GM19455 (cell line): ENCODE measurements at regions not wholly inside any gene's neighbourhood (a gene's known extent, or its start where the extent isn't known, plus 50 kb on each side); places are given as distances from the start of the nearest gene placed in this dataset.

Experiments used
- ATAC-seq: cut with Tn5 transposase; IDR thresholded peaks from one replicate; pipeline ENCODE4 v1.9.1; 2021; ENCODE audit not compliant: unreplicated experiment

DNA sequence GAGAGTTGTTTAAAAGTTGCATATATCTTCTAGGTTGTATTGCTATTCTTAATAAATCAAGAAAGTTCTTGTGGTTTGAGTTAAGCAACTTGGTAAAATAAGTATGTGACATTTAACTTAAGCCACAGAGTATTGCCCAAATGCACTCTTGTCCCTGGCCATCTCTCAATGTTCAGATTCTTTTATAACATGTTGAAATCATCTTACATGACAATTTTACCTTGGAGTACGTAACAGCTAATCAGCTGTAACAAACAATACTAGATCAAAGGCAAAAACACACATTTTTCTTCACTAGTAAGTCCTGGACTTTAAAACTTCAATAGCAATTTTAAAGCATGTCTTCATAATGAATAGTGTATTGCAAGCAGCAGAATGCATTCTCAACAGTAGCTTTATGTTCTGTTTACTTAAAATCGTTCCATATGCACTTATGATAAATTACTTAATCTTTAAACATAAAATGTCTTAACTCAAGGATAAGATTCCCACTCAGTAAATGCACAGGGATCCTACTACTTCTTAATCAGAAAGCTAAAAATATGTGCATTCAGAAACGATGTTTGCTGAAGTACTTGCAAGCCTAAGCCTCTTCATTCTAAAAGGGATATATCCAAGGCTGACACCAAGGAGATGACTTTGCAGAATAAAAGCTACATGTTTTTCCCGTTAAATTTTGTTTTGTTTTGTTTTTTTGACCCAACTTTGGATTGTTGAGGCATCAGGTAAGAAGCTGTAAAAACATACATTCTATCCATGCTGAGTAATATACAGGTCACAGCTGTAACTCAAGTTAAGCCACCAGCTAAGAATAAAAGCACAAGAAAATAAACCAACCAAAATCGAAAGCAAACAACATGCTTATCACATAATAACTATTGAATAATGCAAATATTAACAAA lies 86.1 kb upstream of the NFIB start:
- no peak for ATAC-seq

GRCh38 chr9:14398473-14398872 lies 84.5 kb upstream of the NFIB start:
- ATAC-seq: no peak

DNA sequence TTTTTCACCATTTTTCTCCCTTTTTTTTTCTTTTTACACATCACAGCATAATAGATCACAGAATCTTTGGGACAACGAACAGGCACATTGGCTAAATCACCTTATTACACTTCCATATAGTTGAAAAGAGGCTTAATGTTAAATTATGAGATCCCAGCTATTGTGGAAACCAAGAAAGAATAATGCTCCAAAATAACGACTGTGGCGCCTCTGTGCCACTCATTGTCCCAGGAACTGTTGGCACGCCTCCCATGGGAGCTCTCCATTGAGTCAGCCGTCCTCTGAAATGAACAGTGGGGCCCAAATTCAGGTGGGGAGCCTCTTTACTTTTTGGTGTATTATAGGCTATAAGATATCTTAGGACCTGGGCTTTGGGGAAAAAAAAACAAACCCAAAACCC lies 82.2 kb upstream of the NFIB start:
- ATAC-seq: no peak

DNA sequence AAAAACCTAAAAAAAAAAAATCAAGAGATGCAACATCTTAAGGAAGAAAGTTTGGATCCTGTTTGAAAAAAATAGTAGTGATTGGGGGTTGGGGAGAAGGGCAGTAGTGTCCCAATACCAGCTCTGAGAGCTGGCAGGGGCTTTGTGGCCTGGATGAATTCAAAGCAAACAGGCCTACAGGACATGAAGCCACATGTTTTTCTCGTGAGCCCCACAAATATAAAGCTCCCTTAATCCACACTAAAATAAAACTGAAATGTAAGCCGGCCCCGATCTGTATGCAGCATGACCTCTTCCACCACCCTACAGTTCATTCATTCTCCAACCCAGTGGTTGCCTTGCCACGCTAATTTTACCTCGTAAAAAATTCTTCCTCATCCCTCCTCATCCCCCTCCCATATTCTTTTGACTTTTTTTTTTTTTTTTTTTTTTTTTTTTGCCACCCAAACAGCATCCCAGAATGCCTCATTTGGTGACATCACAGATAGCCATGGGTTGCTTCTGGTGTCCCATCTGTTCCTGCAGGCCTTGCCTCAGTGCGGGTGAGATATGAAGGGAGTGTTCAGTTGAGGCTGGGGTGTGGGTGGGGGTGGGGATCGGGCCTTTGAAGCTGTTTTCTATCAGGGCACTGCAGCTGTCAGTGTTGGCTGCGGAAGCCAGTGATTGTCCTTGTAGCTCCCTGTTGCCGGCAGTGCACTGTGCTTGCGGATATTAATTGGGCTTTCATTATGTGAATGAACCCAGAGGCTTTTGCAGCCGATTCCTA lies 81.6 kb upstream of the NFIB start:
- no peak for ATAC-seq

GRCh38 chr9:14393418-14393817 lies 79.5 kb upstream of the NFIB start:
- no peak for ATAC-seq

GRCh38 chr9:14391620-14392019 lies 77.7 kb upstream of the NFIB start:
- no peak for ATAC-seq

GRCh38 chr9:14389657-14390056 lies 75.7 kb upstream of the NFIB start:
- ATAC-seq: no peak

GRCh38 chr9:14389146-14389545 lies 75.2 kb upstream of the NFIB start:
- no peak for ATAC-seq

DNA sequence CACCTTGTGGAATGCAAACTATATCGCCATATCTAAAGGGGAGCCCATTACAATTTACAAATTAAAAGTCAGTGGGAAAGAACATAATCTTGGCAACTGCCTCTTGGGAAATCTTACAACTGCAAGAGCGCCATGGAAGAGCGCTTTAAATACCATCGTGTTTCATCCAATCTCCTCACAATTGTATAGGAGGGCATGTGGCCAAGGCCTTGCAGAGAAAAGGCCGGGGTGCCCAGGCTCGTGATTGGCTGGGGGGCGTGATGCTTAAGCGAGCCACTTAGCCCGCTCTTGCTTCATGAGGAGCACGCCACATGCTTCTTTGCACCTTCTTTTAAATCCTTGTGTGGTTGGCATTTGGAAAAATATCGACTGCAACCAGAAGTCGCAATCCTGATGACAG lies 69.8 kb upstream of the NFIB start:
- ATAC-seq: no peak

DNA sequence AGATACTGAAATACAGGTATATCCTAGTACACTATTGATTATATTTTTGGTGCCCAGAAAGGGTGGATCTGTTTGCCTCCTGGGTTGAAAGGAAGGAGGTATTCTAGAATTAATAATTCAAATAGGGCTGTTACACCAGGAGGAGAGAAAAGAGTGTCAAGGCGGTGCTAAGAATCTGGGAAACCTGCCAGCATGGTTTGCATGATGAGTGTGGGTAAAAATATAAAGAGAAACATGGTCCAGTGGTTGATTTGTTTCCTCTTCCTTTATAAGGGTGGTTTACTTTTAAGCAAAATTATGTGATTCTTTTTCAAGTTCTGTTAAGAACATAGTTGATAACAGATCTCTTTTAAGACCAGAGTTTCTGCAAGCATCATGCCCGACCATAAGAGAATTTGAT lies 69.4 kb upstream of the NFIB start:
- no peak for ATAC-seq

DNA sequence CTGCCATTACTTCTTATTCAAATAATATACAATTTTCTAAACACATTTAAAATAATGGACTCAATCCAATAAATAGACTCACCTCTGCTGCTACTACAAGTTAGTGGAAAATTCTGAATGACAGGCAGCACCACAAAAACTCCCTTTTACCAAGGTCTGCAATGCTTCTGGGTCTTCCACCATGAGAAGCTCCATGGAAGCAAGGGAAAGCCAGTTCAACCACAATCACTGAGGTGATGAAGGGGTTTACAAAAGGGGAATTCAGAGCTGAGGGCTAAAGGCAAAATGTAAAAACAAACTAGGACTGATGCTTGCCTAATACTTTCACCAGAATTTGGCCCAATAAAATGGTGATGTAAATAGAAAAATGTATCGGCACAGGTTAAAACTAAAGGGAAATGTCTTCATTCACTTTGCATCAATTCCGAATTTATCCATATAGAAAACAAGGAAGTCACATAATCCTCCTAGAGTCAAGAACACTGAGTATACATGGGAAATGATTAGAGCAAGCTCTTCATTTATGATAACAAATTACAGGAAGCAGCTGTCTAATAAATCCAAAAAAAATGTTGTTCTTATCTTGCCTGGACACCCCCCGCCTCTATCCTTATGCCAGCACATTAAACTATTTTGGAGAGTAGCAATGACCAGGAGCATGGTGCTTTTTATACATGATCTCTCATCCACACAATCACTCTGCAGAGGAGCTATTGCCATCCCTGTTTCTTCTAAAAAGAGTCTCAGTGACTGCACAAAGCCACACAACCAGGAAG lies 66.3 kb upstream of the NFIB start:
- ATAC-seq: no peak

DNA sequence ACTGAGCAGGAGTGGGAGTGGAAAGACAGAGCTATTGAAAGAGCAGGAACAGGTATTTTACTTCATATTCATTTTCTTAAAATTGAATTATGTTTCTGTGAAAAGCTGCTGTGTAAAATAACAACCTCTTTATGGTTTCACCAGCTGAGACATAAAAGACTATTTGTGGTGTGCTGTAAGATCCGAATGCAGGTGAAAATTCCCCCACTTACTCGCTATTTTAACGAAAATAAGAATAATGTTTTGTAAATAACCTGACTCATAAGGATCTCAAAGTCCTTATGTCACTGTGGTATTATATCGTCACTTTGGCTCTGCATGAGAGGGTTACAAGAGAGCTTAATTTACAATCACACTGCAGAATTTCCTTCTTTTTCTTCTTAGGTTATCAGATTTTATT lies 65.3 kb upstream of the NFIB start:
- no peak for ATAC-seq

GRCh38 chr9:14373706-14374105 lies 59.8 kb upstream of the NFIB start:
- ATAC-seq: no peak

GRCh38 chr9:14373336-14373666 lies 59.4 kb upstream of the NFIB start:
- ATAC-seq: no peak

DNA sequence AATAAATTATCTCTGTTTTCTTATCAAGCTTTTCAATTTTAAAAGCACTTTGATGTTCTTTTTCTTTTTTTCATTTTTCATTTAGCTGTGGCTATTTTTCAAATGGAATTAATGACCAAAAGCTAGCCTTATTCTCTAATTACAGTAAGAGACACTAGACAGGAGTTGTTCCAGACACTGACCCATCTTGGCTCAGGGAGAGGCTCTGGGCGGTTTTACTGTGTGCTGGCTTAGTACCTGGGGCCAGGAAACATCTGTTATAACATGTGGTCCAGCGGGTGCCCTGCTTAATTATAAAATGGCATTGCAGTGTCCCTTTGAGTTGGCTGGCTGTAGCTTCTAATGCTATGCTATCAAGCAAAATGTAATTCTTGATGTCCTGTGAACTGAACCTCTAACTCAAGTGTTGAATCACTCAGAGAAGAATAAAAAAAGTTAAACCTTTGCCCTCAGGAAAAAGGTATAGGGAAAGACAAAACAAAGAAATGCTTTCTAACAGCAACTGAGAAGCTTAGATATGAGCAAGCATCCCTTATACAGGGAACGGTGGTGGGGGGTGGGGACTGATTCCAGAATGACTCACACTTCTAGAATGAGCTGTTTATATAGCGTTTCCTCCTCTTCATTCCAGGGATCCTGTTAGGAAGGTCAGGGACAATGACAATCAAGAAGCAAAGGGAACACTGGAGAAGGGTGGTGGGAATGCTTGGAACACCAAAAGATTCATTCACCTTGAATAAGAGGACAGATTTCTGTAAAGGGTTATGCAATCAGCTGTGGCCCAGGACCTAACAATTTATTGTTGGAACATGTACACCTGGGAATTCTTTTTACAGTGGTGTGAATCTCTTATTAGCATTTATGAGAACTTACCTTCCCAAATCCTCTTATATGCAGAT lies 58.7 kb upstream of the NFIB start:
- ATAC-seq: no peak

DNA sequence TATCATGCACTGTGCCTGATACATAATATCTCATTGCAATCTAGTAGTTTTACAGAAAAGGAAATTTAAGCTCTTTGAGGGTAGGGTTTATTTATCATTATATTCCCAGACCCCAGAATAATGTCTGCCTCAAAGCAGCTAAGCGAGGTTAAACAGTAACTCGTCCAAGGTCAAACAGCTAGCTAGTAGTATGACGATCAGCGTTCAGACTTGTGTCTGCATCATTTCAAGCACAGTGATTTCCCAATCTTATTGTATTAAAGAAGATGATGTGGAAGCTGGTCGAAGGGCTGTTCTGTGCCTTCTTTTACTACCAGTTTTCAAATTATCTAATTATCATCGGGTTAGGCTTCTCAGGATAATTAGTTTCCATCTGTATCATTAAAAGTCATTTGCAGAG lies 55.1 kb upstream of the NFIB start:
- ATAC-seq: no peak

GRCh38 chr9:14366076-14366475 lies 52.1 kb upstream of the NFIB start:
- ATAC-seq: no peak

GRCh38 chr9:14365670-14366069 lies 51.7 kb upstream of the NFIB start:
- no peak for ATAC-seq
